HFF-Myc (cell line): ENCODE measurements at regions not wholly inside any gene's neighbourhood (a gene's known extent, or its start where the extent isn't known, plus 50 kb on each side); places are given as distances from the start of the nearest gene placed in this dataset.

Source experiments
- DNase-seq: peaks from one replicate; pipeline ENCODE4 v3.0.0-alpha.2; 2011; ENCODE audit warnings: low read depth; ENCODE audit errors: extremely low read depth
- H3K4me3 ChIP-seq: replicated peaks from 2 replicates; pipeline ENCODE4 v1.5.1; 2011; ENCODE audit warnings: low read depth, mild to moderate bottlenecking, control low read depth, low read length
- CTCF ChIP-seq: IDR thresholded peaks from 2 replicates; pipeline ENCODE4 v1.5.1; 2012; ENCODE audit warnings: mild to moderate bottlenecking, low read depth, low read length, control low read depth; ENCODE audit errors: missing control alignments

DNA sequence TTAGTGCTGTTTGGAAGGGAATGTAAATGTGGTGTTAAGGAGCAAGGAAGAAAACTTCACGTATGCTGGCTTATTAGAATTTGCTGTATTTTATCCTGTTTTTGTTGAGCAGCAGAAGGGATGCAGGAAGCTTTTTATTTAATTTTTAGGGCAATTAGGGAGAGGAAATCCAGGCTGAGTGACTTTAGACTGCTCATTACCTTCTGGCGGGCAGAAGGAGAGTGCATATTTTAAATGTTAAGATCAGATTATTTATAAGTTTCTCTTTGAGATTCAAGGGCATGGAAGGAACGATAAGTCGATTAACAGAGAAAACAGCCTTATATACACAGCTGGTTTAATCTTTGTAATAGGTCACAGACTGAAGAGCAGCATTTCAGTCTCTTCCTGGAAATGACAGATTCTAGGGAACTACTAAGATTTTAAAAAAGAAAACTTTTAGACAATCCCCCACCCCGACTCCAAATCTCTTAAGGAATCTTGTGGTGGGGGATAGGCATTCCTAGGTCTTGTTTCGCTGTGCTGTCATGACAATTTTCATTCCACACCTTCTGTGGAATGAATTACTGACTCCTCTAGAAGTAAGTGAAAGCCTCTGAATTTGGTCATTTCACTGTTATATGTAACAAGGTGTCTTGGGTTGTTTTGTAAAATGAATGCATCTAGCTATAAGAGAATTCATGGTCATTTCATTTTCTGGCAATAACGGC is 402.5 kb downstream of the RAPGEF2 start:
- DNase-seq: no peak
- TF ChIP-seq CTCF: no peak
- H3K4me3 ChIP-seq: no peak overlapping the region

DNA sequence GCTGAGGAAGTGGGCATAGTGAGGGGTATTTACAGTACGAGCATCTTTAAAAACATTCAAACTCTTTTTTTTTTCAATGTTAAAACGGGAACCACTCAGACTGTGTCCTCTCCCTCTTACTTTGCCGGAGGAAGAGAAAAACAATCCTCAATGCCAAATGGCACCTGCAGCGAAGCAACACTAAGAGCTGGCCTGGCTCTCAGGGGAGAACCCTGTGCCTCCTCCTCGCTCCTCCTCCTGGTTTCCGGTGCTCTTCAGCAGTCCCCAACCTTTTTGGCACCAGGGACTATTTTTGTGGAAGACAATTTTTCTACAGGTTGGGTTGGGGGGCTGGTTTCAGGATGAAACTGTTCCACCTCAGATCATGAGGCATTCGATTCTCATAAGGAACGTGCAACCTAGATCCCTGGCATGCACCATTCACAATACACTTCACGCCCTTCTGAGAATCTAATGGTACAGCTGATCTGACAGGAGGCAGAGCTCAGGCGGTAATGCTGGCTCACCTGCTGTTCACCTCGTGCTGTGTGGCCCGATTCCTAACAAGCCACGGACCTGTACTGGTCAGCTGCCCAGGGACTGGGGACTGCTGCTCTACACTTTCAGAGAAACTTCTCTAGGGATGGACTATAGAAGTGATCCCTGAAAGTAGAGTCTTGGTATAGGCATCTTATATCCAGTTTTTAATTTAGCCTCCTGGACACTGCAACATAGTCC is 404.1 kb downstream of the RAPGEF2 start:
- TF ChIP-seq CTCF: no peak
- DNase-seq: no peak
- H3K4me3 ChIP-seq: no peak overlapping the region

GRCh38 chr4:159508917-159509500 is 406.1 kb downstream of the RAPGEF2 start:
- no peak for TF ChIP-seq CTCF
- DNase-seq: no peak
- H3K4me3 ChIP-seq: no peak overlapping the region

DNA sequence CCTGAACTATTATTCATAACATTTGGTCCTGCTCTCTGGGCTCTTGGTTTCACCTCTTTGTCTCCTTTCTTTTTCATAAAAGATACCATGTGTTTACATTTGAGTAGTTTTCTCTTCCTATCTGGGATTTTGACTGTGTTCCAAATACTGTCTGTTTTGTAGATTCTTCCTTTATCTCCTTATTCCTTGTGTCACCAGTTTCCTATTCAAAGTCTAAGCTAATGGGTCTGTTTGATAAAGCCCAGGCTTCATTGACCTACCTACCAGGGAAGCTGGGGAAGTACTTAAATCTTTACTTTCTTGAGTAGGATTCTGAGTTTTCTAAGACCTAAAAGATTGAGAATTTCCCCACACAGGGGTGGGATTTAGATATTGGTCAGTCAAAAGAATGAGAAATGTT is 409.5 kb downstream of the RAPGEF2 start:
- DNase-seq: no peak
- H3K4me3 ChIP-seq: no peak overlapping the region
- no peak for TF ChIP-seq CTCF

DNA sequence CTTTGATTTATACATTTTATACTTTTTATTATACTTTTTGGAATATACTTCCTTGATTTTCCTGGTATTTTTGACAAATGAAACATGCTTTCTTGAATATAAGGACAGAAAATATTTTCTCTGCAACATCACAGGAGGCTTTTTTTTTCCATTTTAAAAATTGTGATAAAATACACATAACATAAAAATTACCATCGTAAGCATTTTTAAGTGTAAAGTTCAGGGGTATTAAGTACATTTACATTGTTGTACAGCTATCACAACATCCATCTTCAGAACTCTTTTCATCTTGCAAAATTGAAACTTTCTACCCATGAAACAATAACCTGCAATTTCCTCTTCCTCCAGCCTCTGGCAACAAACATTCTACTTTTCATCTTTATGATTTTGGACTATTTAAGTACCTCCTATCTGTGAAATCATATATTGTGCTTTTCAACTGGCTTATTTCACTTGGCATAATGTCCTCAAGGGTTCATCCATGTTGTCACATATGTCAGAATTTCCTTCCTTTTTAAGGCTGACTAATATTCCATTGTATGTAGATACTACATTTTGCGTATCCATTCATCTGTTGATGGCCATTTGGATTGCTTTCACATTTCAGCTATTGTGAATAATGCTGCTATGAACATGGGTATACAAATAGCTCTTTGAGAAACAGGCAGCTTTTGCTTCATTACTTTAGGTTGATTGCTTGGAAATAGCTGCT is 412.6 kb downstream of the RAPGEF2 start:
- no peak for TF ChIP-seq CTCF
- DNase-seq: no peak

DNA sequence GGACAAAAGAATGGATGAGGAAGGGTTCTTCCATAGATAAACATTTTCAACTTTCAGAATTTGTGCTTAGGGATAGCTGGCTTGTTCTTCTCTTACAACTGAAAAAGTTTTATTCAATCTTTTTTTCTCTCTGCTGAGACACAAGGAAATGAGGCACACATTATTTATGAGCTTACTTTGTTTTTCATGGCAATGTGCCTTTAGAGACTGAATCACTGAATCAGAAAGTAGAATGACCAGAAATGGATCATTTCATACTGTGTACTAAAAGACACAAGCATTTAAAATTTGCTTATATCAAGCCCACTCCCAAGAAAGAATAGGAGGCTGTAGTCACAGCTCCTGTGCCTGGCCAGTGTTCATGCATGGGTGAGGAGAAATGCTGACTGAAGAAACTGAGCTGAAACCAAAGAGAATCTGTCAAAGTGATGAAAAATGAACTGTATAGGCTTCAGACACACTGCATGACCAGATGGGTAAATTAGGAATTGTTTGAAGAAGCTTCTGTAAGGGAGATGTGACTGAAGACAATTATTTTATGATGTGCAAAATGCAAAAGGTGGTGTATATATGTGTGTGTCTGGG is 413.8 kb downstream of the RAPGEF2 start:
- DNase-seq: no peak
- H3K4me3 ChIP-seq: no peak overlapping the region
- no peak for TF ChIP-seq CTCF

More for the DNA sequence above, 412.6 kb downstream of the RAPGEF2 start:
- H3K4me3 ChIP-seq: no peak overlapping the region
